ENCODE measurements at regions not wholly inside any gene's neighbourhood (a gene's known extent, or its start where the extent isn't known, plus 50 kb on each side); places are given as distances from the start of the nearest gene placed in this dataset.
"Not testable (repeated sequence)": the region's sequence is repeated elsewhere in the genome, so short reads cannot be mapped to it uniquely, and the experiment has no call there.

- DNase-seq (ENCODE audit: low spot score in 2 of 2) = no peak
- TF ChIP-seq POLR2A (IDR thresholded peaks at IDR 0.05) = no peak
- TF ChIP-seq CTCF (IDR thresholded peaks at IDR 0.05) = no peak
- no peak overlapping the region for H3K4me3 ChIP-seq (ENCODE audit: low read depth, poor library complexity, severe bottlenecking)
- intact Hi-C loops (cut with DNase I; ENCODE audit: low total_unique reads) = no loop called here
- WGBS, 2 donors = 67 to 71% methylated on average over 5 of the region's 5 CpGs
These were observed 342.3 kb upstream of the SGO1 start for GRCh38 chr3:20528180-20528770.

GRCh38 chr3:20527368-20527767, 341.4 kb upstream of the SGO1 start:
- no peak overlapping the region for H3K4me3 ChIP-seq (ENCODE audit: low read depth, poor library complexity, severe bottlenecking)
- DNase-seq (ENCODE audit: low spot score in 2 of 2) = no peak
- 58 to 59% methylated on average over 1 of the region's 1 CpG for WGBS, 2 donors
- intact Hi-C loops (cut with DNase I; ENCODE audit: low total_unique reads) = no loop called here
- TF ChIP-seq POLR2A (IDR thresholded peaks at IDR 0.05) (no peak), CTCF (IDR thresholded peaks at IDR 0.05) (no peak)

- no peak overlapping the region for H3K4me3 ChIP-seq (ENCODE audit: low read depth, poor library complexity, severe bottlenecking)
- TF ChIP-seq POLR2A (IDR thresholded peaks at IDR 0.05) = no peak
- DNase-seq (ENCODE audit: low spot score in 2 of 2) = no peak
- intact Hi-C loops (cut with DNase I; ENCODE audit: low total_unique reads) = no loop called here
These were observed 338.3 kb upstream of the SGO1 start for GRCh38 chr3:20524328-20524727.

- TF ChIP-seq CTCF (IDR thresholded peaks at IDR 0.05) = no peak
- TF ChIP-seq POLR2A (IDR thresholded peaks at IDR 0.05) = no peak
- no peak for DNase-seq (ENCODE audit: low spot score in 2 of 2)
- no peak overlapping the region for H3K4me3 ChIP-seq (ENCODE audit: low read depth, poor library complexity, severe bottlenecking)
- intact Hi-C loops (cut with DNase I; ENCODE audit: low total_unique reads) = no loop called here
These were observed 337.3 kb upstream of the SGO1 start for GRCh38 chr3:20523293-20523692.

GRCh38 chr3:20517316-20517715, 331.3 kb upstream of the SGO1 start:
- DNase-seq (ENCODE audit: low spot score in 2 of 2); H3K4me3 ChIP-seq (ENCODE audit: low read depth, poor library complexity, severe bottlenecking); intact Hi-C loops (cut with DNase I; ENCODE audit: low total_unique reads): not testable (repeated sequence)
- 96 to 99% methylated on average over 10 of the region's 10 CpGs for WGBS, 2 donors

GRCh38 chr3:20516311-20516710, 330.3 kb upstream of the SGO1 start:
- TF ChIP-seq POLR2A (IDR thresholded peaks at IDR 0.05) (no peak), CTCF (IDR thresholded peaks at IDR 0.05) (no peak)
- intact Hi-C loops (cut with DNase I; ENCODE audit: low total_unique reads) = no loop called here
- no peak overlapping the region for H3K4me3 ChIP-seq (ENCODE audit: low read depth, poor library complexity, severe bottlenecking)
- DNase-seq (ENCODE audit: low spot score in 2 of 2) = no peak

- intact Hi-C loops (cut with DNase I; ENCODE audit: low total_unique reads) = no loop called here
- no peak for DNase-seq (ENCODE audit: low spot score in 2 of 2)
- no peak for TF ChIP-seq POLR2A (IDR thresholded peaks at IDR 0.05)
- TF ChIP-seq CTCF (IDR thresholded peaks at IDR 0.05) = no peak
- no peak overlapping the region for H3K4me3 ChIP-seq (ENCODE audit: low read depth, poor library complexity, severe bottlenecking)
These were observed 329.8 kb upstream of the SGO1 start for GRCh38 chr3:20515834-20516233.
